ENCODE measurements at regions not wholly inside any gene's neighbourhood (a gene's known extent, or its start where the extent isn't known, plus 50 kb on each side); places are given as distances from the start of the nearest gene placed in this dataset.
A peak's percentile ranks its signal among the peaks of the same experiment; 100 is the strongest.
"Not testable (repeated sequence)": the region's sequence is repeated elsewhere in the genome, so short reads cannot be mapped to it uniquely, and the experiment has no call there.

DNA sequence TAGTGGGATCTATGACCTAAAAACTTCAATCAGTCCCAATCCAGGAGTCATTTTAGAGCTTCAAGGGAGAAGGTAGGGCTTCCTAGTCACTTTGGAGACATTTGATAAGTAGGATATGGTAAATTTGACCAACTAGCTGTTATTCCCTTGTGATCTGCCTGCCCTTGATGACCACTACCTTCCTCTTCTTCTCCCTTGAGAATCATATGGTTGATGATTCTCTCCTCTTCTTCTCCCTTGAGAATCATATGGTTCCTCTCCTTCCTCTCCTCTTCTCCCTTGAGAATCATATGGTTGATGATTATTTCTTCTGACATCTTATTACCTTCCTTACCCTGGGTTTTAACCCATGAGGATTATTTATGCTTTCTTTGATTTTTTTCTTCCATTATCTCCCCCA, 482.6 kb upstream of the TENM3 start:
- DNase-seq: no peak

DNA sequence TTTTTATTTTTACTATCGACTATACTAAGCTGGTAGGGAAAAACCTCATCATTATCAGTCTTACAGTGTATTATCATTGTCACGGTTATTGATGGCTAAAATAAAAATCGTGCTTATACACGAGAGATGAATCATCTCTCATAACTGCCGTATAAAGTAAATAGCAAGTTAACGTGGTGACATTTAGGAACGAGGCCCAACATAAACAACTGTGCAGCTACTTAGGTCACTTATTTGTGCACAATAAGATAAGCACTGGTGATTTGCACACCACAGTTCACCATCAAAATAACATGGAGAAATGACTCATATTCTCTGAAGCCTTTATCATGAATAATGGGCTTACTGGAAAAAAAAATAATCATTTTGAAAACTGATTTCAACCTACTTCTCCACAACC, 482.0 kb upstream of the TENM3 start:
- DNase-seq: no peak

DNA sequence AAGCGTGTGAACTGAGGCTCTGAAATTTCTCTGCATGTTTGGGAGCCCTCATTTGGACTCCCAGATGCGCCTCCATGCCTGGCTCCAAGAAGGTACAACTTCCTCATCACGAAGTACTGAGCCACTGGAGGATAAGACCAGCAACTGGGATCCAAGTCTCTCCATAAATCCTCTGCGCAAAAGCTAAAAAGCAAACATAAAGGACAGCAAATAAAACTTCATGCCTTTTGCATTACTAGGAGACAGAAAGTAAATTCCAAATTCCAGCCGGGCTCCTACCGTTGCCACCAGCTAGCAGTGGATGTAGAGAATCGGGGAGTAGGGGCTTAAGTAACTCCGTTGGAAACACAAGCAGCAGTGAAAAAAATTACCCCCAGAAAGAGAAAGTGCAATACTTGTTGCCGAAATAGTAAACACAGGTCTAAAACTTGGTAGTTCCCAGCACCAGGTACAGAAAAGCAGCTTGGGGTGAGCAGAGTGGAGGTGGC, 477.1 kb upstream of the TENM3 start:
- no peak for DNase-seq

DNA sequence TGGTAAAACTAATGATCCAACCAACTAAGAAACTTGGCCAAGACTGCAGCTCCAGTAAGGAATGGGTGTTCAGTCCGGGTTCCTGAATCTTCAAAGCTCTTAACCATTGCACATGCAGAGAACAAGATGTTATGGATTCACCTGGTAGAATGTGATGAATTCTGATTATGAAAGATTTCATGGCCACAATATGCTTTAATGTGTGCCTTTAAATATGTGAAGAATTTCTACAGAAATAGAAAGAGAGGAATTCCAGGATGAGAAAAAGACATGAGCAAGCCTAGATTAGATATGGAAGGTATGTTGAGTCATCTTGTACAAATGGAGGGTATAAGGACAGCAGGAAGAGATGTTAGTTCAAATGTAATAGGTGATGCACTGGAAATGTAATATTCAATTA, 472.2 kb upstream of the TENM3 start:
- DNase-seq: no peak

DNA sequence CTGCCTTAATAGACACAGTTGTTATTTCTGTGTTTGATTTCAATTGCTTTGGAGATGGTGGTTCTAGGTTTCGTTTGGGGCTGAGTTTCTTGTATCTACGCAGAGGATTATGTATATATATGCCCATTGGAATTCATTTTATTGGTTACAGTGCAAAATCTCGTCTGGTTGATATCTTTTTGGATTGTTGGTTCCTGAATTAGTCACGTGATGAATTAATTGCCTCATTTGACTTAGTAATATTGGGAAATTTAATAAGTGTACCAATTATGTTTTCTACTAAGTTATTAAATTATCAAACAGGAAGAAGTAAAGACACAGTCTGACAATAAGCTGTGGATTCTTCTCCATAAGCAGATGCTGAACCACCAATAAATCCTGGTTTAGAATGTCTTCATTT, 467.9 kb upstream of the TENM3 start:
- no peak for DNase-seq

DNA sequence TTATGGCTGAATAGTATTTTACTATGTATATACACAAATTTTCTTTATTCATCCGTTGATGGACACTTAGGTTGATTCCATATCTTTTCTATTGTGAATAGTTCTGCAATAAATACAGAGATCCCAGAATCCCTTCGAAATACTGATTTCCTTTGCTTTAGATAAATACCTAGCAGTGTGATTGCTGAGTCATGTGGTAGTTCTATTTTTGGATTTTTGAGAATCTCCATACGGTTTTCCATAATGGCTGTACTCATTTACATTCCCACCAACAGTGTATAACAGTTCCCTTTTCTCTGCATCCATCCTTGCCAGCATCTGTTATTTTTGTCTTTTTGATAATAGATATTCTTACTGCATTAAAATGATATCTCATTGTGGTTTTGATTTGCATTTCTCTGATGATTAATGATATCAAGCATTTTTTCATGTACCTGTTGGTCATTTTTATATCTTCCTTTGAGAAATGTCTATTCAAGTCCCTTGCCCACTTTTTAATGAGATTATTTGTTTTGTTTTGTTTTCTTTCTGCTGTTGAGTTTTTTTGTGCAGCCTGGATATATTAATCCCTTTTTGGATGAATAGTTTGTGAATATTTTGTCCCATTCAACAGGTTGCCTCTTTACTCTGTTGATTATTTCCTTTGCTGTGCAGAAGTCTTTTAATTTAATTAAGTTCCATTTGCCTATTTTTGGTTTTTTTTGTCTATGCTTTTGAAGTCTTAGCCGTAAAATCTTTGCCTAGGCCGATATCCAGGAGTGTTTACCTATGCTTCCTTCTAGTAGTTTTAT, 466.7 kb upstream of the TENM3 start:
- no peak for DNase-seq

DNA sequence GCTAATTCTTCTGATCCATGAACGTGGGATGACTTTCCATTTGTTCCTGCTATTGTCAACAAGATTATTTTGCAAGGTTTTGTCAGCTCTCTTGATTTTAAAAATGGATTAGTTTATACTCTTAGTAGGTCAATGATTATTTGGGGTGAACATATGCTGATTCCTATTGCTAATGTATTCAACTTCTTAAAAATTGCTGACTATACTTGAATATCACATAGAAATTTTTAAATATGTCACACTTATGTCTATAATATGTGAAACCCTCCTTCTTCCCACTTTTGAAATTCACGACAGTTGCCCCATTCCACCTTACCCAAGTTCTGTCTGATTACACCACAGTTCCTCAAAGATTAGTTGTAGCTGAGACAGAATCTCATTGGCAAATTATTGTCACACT, 465.7 kb upstream of the TENM3 start:
- no peak for DNase-seq

DNA sequence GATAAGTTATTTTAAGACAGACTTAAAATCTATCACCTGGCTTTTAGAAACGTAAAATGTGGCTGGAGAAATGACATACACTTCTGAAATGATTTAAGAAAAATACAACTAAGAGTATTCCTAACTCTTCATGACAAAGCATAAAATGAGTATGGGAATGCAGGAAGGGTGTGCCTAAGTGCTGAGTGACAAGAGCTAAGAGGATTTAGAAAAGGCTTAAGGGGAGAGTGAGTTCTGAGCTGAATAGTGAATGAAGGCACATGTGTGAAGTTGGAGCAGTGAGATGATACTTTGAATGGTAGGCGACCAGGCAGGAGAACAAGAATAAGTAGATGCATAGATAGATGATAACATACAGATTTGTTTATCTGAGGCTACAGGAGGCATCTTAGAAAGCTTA, 458.3 kb upstream of the TENM3 start:
- peak; percentile 46 for DNase-seq

DNA sequence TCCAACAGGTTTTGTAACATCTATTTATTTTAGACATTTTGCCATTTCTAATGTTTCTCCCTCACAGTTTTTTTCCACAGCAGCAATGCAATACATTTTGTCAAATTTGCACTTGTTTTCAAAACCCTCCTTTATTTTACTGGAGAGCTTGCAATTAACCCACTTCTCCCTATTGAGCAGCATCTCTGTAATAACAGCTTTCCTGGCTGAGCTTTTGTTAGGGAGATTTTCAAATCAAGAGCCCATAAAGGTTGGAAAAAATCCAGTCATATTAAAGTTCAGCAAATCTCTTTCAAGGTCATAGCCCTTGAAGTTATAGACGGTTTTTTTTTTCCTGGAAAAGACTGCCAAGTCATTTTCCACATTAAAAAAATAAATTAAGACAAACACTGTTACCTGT, 450.6 kb upstream of the TENM3 start:
- no peak for DNase-seq

DNA sequence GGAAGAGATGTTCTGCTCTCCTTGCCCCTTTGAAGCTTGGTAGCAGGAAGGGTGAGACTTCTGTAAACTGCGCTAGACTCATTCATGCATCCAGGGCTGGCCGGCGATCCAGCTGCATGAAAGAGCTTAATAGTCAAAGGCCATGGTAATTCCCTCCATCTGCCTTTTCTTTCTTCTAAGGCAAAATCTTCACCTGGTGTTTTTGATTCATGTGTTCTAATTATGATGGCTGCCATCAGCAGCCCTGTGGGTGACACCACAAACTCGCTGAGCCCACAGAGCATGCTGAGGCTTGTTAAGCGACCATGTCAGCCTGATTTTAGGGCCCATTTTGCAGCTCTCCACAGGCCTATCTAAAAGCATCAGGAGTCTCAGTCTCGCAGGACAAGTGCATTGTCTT, 450.1 kb upstream of the TENM3 start:
- DNase-seq: no peak

DNA sequence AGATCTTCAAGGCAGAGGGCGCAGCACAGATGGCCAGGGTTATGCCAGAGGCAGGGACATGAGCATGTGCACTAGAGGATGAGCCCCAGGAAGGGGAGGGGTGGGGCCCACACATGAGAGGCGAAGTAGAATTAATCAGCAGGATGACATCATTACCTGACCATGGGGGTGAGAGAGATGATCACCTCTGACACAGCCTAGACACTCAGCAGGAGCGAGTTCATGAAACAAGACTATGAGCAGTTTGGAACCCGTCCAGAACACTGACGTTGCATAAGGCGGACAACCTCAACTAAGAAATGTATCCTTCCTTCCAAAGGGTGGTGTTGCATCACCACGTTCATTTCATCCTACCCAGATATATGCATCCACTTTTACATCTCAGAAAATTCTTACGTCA, 446.7 kb upstream of the TENM3 start:
- DNase-seq: no peak

DNA sequence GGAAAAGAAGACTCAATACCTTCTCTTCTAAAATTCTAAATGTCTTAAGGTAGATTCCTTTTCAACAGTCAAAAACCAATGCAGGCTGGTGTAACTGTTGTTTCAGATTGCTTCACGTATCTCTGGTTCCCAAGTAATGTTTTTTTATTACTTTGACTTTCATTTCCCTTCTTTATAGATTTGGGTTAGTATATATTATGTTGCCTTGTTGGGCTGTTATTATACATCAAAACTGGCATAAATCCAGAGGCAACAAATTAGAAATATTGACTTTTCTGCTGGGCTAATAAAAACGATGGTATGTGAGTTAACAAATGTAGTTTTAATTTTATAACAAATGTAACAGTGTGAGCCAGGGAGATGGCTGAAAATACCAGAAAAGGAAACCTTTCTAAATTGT, 444.7 kb upstream of the TENM3 start:
- DNase-seq: no peak

DNA sequence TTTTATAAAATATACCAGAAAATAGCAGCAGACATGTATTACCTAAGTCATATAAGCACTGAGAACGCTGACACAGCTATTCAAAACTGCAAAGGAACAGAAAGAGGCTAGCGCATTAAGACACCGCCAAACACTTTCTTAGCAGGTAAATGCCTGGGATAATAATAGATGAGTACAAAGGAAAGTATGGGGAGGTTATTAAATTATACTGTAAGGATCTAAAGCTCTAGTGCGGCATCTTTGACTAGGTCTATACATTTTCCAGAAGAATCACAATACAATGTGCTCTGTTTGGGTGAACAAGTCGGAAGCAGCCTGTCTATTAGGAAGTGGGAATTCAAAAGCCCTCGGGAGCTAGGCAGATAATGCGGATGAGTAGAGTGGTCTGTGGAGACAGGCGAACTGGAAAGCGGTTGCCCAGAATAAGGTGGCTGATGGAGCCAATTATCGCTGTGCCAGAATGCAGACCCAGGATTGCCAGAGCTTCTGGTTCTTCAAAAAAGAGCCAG, 443.6 kb upstream of the TENM3 start:
- DNase-seq: no peak

DNA sequence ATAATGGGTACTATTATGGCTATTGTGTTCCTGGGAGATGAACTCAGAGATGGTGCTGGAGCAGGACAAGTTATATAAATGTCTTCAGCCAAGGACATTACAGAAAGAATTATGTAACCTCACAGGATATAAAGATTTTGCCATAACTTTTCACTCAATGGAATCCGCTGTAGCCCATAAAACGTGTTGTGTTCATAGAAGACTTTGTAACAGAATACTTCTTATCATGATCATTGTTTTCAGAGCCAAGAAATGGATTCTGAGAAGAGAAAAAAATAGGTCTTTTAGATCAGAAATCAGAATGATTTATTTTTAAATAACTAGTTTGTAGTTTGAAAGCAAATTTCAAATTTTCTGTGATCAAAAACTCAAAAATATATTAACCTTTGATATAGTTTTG, 441.0 kb upstream of the TENM3 start:
- DNase-seq: no peak

DNA sequence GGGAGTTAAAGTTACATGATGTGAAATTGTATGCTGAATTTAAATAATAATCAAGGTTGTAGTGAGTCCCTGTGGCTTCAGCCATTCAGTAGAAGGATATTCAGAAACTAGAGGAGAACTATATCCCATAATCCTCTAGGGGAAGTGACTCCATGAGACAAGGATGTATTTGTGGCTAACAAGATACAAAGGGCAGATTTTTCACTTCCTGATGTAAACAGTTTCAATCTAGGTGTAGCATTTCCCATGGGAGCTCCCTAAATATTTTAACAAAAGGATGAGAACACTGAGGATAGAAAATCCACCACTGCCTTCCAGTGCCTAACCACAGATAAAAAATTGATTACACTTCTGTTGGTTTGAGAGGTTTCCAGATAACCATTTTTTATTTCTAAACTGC, 435.4 kb upstream of the TENM3 start:
- no peak for DNase-seq

DNA sequence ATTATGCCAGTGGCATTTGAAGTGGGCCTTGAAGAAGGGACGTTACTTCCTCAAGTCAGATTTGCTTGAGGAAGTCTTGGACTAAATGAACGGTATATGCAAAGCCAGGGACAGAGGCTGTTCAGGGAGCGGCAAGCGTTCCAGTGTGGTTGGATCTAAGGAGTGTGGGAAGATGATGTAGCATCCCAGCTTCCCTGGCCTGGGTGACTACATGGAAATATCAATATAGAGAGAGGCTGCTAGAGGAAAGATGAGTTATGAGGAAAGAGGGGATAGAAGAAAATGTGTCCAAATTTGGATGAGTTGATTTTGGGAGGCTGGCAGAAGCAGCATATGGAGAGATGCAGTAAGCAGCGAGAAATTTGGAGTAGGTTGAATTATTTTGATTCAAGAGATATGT, 432.5 kb upstream of the TENM3 start:
- no peak for DNase-seq

DNA sequence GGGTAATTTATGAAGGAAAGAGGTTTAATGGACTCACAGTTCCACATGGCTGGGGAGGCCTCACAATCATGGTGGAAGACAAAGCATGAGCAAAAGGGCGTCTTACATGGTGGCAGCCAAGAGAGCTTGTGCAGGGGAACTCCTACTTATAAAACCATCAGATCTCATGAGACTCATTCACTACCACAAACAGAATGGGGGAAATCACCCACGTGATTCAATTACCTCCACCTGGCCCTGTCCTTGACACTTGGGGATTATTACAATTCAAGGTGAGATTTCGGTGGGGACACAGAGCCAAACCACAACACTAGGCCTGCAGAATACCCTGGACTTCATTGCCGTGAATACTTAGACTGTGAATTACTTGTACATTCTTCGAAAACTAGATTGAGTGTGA, 431.7 kb upstream of the TENM3 start:
- DNase-seq: not testable (repeated sequence)

DNA sequence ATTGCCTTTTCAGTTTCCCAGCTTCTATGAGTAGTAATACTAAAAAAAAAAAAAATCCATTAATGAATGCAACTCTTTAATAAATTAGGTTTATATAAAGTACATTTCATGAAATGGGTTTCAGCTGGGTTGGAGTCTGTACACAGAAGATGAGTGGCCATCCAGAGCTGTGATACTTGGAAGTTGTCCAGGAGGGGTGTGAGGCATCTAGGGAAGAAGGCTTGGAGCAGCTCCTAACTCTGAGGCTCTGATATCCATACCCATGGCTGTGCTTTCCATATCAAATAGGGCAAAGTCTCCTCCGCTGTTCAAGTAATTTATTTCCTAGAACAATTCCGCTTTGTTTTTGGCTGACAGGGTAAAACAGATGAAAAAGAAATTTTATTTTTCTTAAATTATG, 423.3 kb upstream of the TENM3 start:
- peak; percentile 32 for DNase-seq

DNA sequence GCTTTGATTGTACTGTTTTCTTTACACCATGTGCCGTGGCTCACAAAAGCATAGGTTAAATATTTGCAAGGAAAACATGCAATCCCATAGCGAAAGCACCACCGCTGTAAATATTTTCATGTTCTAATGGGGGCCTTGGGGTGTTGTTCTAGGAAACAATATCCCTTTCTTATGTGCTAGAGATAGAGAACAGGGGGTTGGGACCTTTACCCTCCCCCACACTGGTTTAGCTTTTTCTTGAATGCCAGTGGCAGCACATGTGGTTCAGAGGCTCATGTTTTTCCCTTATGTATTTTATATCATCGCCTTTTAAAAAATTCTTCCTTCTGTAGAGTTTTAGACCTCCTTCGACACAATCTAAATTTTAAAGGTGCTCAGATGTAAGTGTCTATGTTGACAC, 422.6 kb upstream of the TENM3 start:
- no peak for DNase-seq

DNA sequence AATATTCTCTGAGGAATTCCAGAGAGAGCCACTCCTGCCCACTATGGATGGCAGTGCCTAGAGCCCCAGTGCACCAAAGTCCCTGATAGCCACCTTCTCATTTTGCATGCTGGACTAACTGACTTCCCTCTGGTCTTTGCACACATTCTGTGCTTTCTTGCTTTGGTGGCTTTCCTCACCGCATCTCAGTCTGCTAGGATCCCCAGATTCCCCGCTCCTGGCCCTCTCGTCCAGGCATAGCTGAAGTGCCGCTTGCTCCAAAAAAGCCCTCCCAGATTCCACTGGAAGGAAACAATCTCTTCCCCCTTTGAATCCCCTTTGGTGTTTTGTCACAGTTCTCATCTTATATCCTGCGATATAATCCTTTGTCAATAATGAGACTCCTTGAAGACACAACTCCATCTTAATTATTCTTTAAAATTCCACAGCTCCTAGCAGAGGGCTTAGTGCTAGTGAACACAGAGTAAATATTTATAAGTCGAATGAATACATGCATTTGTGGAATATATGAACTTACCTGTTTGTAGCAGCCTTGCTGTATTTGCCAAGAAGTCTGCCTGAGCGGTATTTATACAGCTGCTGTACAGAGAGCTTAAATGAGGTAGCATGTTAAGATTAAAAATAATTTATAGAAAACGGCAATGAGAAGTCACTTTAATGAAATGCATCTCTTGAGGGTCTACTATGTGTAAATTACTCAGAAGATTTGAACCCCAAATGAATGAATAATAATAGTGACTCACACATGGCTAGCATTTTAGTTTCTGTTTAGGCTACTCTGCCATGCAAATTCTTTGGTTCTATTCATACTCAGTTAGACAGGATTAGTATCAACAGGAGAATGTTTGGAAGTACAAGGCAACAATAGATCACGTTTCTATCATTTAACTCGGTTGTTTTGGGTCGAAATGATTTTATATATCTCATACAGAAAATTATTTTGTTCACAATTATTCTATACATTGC, 421.9 kb upstream of the TENM3 start:
- peak; percentile 26 for DNase-seq

DNA sequence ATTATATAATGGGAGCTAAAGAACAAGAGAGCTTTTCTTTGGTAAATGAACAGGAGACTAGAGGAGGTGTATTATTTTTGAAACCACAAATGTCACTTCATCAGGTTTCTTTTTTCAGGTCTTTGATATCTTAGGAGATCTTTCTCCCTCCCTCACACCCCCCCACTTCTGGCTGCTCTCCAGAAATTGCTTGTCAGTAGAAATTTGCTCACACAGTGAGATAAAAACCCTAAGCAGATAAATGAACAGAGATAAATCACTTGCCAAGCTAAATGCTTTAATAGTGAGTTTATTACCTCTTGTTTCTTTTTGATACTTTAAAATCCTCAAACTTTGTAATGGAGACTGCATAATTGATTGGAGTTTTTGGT, 421.2 kb upstream of the TENM3 start:
- peak; percentile 15 for DNase-seq

DNA sequence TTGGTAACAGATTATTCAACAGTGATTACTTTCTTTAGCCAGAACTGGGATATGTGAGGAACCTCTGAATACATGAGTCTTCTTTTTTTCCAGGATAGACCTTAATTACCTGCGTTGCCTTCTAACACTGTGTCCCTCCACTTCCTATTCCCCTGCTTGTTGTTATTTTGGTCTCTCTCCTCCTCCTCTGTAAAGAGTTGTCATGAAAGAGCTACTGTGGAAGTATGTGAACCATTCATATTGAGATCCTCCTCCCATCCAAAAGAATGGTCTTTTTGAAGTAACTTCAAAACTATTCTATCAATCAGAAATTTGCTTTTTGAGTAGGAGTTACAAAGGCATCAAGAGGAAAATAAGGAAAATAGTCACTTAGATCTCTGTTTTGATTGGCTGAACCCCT, 420.0 kb upstream of the TENM3 start:
- DNase-seq: no peak

DNA sequence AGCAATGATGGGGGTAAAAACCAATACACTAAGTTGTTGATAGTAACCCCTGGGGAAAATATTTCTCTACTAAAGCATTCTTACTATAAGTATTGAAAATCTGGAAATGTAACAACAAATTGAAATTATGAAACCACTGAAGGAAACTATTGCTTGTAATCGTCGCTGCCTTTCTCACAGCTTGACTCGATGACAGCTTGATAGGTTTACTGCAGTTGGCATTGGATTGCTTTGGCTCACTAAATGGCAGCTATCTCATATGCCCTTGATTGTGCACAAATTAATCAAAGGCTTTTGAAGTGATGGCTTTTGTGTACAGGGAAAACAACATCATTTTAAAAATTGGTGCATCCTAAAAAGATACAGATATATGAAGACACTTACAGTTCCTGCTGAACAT, 419.6 kb upstream of the TENM3 start:
- DNase-seq: no peak
